GM18519 (cell line): ENCODE measurements at regions not wholly inside any gene's neighbourhood (a gene's known extent, or its start where the extent isn't known, plus 50 kb on each side); places are given as distances from the start of the nearest gene placed in this dataset.
"Not testable (repeated sequence)": the region's sequence is repeated elsewhere in the genome, so short reads cannot be mapped to it uniquely, and the experiment has no call there.

Experiments
- ATAC-seq: cut with Tn5 transposase; IDR thresholded peaks from one replicate; pipeline ENCODE4 v1.9.1; 2021; ENCODE audit warnings: mild to moderate bottlenecking, moderate library complexity; ENCODE audit not compliant: unreplicated experiment, low FRiP score

DNA sequence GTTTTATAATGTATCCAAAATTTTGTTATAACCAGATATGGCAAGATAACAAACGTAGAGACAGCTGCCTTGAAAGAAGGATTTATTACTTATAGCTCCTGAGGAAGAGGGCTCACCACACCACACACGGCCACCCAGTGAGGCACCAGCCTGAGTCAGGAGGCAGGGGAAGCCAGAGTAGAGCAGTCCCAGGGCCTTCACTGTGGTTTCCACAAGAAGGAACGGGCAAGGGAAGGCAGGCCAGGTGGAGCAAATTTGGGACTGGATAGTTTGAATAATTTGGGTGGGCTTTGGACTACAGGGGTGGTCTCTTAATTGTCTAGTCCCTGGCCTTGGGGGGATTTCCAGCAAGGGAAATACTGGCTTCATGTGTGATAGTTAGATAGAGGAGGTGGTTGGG is 72.5 kb downstream of the RRAGC start:
- ATAC-seq = no peak

DNA sequence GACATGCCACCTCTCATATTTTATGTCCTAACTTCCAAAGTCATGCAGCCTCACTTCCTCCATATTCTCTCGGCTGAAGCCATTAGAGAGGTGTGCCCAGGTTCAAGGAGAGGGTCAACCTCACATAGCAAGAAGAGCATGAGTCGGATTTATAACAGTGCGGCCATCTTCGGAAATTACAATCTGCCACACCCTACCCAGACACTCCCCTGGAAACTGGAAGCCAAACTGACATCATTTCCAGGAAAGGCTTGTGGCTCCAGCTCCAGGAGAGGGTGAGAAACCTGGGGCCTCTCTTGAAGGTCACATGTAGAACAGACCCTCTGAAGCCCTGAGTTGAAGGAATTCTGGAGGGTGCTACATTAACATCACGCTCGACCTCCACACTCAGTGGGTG is 73.5 kb downstream of the RRAGC start:
- ATAC-seq = no peak

DNA sequence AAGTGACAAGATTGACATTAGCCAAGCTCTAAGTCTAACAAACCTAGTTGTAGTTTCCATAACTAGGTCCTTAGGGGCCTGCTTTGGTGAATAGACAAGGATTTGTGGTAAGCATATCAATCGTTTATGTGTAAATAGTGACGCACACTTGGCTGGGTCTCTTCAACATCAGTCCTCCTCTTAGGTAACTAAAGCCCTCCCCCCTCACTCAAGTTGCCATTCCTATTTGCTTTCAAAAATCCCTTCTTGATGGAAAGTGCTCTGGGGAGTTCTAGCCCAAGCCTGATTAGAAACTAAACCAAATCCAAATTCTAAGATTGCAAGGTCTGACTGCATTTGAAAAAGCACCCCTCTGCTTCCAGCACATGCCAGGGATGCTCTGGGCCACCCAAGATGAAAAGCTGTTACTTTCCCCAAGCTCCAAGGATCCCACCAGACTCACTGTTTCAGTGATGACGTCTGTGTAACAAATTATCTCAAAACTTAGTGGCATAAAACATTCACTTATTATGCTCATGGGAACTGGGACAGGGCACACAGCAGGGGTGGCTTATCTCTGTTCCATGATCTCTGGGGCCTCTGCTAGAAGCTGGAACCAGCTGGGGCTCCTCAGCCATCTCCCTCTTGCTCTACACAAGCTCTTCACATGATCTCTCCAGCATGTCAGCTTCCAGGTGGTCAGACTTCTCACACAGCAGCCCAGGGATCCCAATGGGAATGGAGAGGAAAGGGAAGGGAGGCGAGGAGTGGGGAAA is 74.1 kb downstream of the RRAGC start:
- no peak for ATAC-seq

DNA sequence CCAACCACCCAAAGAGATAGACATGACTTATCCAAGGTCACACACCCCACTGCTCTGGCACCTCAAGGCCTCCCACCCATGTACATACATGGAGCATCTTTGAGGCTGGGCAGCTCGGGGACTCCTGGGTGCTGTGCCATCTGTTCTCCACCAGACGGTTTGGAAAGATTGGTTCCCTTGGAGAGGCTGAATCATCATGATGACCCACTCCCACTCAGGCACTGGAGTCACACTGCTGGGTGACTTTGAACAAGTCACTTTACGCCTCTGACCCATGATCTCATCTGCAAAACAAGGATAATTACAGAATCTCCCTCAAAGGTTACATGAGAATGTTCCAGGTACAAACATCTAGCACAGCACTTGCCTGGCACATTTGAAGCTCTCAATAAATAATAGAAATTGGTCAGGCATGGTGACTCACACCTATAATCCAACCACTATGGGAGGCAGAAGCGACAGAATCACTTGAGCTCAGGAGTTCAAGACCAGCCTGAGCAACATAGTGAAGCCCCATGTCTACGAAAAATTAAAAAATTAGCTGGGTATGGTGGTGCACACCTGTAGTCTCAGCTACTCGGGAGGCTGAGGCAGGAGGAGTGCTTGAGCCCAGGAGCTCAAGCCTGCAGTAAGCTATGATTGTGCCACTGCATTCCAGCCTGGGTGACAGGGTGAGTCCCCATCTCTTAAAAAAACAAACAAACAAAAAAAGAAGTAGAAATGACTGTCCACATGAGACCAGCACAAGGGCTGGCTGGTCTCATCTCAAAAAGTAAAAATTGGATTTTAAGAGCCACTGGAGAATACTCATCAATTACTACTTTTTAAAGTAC is 74.9 kb downstream of the RRAGC start:
- no peak for ATAC-seq

DNA sequence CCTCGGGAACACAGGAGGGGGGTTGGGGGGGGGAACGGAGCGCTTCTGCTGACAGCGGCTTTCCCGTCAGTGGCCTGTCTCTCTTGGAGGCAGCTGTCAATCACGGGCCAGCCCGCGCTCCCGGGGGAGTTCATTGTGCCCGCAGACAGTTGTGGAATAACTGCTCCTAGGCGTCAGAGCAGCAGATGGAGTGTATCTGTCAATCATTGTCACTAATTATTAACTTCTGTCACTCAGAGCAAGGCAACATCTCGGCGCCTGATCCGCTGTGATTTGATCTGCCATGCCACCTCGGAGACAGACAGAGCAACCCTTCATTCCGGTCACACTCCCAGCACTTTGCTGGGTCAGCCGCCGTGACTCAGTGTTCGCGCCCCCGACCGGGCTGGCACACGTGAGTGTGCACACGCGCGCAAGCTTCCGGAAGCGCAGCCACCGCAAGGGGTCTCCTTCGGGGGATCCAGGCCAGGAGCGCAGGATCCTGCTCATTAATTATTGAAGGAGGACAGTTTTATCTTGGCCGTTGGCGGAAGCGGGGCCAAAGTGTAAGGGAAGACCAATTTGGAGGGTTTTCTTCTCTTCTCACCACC is 75.8 kb downstream of the RRAGC start:
- ATAC-seq = no peak

DNA sequence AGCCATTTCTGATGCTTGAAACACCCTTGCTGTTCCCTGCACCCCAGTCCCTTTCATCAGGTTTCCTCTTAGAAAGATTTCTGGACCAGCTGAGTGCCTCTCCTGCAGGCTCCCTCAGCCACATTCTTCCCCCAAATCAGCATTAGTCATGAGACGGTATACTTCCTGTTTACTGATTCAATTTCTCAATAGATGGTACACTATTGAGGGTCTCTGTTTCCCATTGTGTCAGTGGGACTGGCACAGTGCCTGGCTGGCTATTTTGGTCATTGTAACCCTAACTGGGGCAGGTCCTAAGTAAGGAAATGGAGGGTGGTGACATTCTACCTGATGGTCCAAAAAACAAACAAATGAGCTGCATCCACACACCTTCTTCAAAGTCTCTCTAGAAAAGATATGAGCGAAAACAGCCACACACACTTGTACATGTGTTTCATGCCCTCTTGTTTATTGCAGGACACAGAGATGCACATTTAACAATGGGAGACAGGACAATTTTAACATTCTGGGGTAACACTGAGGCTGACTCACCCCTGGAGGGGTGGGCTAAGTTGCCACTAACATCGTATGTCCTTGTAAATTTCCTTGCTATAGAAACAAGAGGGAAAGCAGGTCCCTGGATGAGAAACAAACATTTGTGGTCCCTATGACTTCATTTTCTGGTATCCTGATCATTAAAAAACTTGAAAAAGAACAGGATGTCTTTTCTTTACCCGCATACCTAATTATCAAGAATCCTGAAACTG is 77.5 kb downstream of the RRAGC start:
- ATAC-seq = no peak

DNA sequence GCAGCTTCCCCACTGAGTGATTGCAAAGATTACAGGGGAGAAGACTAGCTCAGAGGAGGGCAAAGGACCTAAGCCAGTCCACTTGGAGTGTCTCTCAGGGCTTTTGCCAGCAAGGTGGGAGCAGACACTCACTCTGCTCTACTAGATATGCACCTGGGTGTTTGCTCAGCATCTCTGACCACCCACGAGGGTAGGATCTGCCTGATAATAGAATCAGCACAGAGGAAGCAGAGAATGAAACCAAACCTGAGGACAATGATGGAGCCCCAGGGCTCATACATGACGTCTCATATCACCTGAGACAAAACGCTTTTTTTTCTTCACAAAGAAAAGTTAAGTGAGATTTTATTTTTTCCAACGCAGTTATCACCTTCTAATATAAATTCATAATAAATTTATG is 79.4 kb downstream of the RRAGC start:
- ATAC-seq = no peak

DNA sequence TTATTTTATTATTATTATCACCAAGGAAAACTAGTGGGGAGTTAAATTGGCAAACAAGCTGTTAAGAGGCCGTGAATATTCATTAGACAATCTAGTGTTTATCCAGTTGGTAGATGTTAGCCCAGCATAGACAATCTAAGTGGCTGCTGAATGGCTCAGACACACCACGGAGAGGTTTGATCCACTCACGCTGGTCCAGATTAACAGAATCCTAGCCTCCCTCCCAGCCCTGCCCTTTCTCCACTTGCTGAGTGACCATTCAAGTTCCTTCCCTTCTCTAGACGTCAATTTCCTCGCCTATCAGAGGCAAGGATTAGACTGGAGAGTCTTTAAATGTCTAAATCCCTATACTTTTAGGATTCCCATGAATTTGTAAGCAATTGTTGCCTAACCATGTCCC is 80.1 kb downstream of the RRAGC start:
- no peak for ATAC-seq

DNA sequence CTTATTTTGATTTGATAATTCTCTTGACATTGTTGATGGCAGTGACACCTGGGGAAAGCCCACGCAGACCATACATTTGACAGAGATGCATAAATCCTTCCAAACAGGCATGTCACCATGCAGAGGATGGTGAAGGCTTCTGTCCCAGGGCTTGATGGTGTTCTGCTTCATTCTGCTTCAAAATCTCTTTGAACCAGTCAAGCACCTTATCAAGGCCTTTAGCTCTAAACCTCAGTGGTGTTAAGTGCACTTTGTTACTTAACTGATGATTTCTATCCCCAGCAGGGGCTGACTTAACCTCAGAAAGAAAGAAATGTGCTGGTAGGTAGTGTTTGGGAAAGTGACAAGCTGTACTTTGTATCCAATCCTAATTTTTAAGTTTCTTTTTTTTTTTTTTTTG is 81.1 kb downstream of the RRAGC start:
- ATAC-seq = no peak

DNA sequence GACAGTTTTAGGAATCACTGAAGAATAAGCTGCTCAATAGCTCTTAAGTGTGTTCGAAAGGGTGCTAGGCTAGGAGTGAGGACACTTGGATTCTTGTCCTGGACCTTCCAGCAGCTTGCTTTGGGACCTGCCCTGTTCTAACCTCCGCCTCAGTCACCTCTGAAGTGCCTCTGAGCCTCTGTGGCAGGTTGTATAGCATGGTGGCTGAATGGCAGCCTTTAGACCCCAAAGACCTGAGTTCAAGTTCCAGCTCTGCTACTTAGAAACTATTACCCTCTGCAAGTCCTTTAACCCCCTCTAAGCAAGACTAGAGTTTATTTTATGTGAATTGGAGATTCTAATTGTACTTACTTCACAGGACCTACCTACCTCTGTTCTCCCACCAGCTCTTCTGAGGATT is 81.5 kb downstream of the RRAGC start:
- no peak for ATAC-seq

DNA sequence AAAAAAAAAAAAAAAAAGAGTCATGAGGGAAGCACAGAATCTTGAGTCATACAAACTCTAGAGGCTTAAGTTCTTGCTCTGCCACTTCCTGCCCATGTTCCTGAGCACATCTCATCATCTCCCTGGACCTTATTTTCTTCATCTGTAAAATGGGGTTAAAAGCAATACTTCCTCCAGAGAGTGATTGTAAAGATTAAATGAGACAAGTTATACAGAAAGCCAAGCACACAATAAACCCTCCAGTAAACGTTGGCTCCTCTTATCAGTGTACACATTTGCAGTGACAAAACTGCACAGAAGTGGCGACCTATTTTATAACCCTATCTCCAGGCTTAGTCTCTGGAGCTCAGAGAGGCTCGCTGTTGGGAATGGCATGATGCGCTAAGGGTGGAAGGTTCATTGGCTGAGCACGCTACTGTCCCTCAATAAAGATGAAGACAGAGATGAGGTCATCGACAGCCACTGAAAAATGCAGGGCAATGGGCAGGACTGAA is 82.1 kb downstream of the RRAGC start:
- no peak for ATAC-seq

DNA sequence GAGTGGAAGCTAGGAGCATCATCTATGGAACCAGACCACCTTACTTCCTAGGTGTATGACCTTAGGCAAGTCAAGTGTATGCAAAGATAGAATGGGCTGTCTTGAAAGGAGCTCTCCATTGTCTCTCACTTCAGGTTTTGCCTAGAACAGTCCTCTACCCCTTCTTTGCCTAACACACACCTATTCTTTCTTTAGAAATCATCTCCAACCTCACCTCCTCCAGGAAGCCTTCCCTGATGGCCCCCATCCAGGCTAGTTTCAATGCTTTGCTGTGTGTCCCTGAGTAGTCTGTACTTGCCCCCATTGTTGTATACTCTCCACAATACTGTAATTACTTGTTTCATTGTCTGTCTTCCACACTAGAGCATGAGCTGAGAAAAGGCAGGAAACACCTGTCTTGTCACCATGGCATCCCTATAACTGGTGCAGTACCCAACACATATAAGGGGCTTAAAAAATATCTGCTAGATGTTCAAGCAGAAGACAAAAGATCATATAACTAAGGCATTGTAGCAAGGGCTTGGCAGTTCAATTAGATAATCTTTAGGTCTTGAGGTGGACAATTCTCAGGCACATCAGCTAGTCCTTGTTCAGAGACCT is 83.0 kb downstream of the RRAGC start:
- ATAC-seq = no peak

DNA sequence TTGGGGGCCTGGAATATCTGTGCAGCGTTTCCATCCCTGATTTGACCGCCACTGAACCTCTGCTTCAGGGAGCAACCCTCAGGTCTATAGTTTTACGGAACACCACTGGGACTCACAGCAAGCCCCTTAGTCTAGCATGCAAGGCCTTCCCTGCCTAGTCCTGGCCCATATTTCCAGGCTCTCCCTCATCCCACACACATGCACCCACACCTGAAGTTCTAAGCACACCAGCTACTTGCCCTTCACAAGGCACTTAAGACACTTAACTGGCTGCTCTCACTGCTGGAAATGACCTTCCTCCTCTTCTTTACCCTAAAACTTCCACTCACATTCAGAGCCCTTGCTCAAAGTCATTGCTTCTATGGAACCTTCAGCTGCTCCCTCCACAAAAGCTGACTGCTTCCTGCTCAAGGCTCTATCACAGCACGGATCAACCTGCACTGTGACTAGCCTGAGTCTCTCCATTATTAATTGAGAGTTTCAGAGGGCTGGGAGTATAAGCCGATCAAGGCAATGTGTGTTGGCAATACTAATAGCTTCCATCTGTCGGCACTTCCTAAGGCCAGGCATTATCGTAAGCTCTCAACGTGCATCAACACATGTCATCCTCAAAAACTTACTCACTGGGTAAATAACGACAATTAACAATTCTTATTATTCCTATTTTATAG is 84.3 kb downstream of the RRAGC start:
- no peak for ATAC-seq

DNA sequence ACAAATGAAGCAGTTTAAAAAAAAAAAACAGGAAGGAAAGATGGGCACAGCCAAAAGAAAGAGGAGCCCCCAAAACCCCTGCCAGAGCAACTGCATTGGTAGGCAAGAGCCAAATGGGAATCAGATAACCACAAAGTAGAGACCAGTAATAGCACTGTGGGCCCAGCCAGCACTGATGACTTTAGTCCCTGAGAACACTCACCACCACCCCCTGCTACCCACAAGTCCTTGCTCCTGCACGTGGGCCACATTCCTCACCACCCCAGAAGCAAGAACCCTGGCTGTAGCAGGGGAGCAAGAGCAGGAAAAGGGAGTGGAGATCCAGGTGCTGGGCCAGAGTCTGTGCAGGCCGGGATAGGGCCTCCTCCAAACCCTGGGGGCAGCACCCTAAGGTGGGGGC is 86.1 kb downstream of the RRAGC start:
- no peak for ATAC-seq

DNA sequence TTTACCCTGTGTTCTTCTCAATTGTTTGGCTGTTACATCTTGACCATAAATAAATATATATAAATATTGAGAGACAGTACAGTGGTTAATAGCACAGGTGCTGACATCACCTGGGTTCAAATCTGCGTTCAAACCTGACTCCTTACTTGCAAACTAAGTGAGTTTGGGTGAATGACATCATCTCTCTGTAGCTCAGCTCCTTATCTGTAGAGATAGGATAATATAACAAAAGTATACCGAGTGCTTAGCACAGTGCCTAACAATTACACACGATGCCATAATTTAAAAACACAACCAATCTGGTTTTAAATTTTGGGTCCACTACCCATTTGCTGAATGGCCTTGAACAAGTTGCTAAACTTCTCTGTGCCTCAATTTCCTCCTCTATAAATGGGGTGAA is 86.6 kb downstream of the RRAGC start:
- ATAC-seq = no peak

DNA sequence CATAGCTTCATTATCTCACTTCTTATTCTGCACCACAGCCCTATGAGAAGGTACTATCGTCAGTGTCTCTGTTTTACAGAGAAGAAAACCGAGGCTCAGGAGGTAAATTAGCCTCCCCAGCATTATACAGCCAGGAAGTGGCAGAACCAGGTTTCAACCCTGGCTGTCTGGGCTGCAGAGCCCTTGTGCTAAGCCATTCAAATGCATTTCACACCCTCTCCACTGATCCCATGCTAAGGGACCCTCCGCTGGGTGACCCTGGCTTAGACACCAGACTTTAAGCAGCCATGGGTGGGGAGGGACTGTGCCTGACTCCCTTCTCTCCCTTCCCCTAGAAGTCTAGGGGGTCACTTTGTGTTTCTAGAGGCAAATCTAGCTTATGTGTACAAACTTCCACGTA is 87.5 kb downstream of the RRAGC start:
- ATAC-seq = no peak

DNA sequence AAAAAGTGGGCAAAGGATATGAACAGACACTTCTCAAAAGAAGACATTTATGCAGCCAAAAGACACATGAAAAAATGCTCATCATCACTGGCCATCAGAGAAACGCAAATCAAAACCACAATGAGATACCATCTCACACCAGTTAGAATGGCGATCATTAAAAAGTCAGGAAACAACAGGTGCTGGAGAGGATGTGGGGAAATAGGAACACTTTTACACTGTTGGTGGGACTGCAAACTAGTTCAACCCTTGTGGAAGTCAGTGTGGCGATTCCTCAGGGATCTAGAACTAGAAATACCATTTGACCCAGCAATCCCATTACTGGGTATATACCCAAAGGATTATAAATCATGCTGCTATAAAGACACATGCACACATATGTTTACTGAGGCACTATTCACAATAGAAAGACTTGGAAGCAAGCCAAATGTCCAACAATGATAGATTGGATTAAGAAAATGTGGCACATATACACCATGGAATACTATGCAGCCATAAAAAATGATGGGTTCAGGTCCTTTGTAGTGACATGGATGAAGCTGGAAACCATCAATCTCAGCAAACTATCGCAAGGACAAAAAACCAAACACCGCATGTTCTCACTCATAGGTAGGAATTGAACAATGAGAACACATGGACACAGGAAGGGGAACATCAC is 88.9 kb downstream of the RRAGC start:
- ATAC-seq = not testable (repeated sequence)

DNA sequence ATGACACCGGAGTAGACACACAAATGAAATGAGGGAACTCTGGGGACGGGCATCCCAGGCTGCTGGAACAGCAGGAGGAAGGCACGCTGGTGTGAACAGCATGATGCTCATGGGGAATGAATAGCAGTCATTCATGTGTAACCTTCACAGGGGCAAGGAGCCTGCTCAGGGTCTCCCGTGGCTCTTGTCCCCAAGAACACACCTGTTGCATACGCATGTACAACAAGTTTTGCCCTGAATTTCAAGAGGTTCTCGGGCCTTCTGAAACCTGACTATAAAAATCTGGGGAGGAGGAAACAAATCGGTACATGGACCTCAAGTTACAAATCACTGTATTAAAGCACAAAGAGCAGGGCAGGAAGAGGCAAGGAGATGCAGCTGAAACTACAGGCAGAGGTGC is 93.4 kb downstream of the RRAGC start:
- no peak for ATAC-seq

DNA sequence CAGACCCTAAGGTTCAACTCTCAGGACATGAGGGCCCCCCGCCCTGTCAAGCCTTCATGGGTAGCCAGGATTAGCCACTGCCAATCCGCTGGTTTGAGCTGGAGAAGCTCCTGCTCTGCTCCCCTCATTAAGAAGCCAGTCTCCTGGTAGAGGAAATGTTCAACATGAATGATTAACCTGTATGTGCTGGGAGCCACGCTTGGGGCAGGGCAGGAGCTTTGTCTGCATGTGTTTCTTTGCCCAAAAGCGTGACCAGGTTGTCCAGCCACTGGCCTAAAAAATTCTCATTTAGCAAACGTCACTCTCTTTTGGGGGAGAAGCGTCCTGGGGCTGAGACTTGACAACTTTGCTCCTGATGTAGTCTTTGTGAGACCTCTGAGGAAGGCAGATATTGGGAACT is 96.5 kb downstream of the RRAGC start:
- no peak for ATAC-seq
